IMR-90 (cell line): ENCODE measurements at regions not wholly inside any gene's neighbourhood (a gene's known extent, or its start where the extent isn't known, plus 50 kb on each side); places are given as distances from the start of the nearest gene placed in this dataset.

Experiments
- ATAC-seq: fragments of 200-7000 bp; cut with Tn5 transposase; 2 replicates; pipeline ENCODE4 v1.9.1; 2020; ENCODE audit warnings: low read depth, mild to moderate bottlenecking, moderate library complexity
- BruUV-seq: library from RNA; stranded (reverse); fragments of 400-500 nt; replicated peaks from 2 replicates; lab custom pipeline; 2021; lab: Mats Ljungman, UMichigan
- CTCF ChIA-PET: fragments of 300-600 bp; formaldehyde crosslinking; extraction: SDS; loops from one replicate; lab custom pipeline; 2021; ENCODE audit warnings: antibody characterized with exemption; lab: Yijun Ruan, JAX
- POLR2A ChIA-PET: fragments of 300-600 bp; sonication (Branson Sonifier 250); formaldehyde crosslinking; loops from one replicate; lab custom pipeline; 2022; ENCODE audit warnings: antibody characterized with exemption; ENCODE audit not compliant: unreplicated experiment; lab: Charles Lee
- DNase-seq: peaks from one replicate; pipeline ENCODE4 v3.0.0; 2013
- H2AFZ ChIP-seq: replicated peaks from 2 replicates; pipeline ENCODE3; 2013; ENCODE audit warnings: low read length, mild to moderate bottlenecking; ENCODE audit not compliant: poor library complexity
- H2AK5ac ChIP-seq: 2 replicates; pipeline ENCODE4 v1.6.1; 2013; ENCODE audit warnings: low read depth, low read length, inconsistent platforms
- H2AK9ac ChIP-seq: replicated peaks from 2 replicates; pipeline ENCODE3; 2013; ENCODE audit warnings: mild to moderate bottlenecking, low read depth, low read length, moderate library complexity; ENCODE audit not compliant: poor library complexity
- H2BK120ac ChIP-seq: 2 replicates; pipeline ENCODE4 v1.6.1; 2013; ENCODE audit warnings: low read depth, low read length, inconsistent platforms
- H2BK15ac ChIP-seq: 3 replicates; pipeline ENCODE4 v1.6.1; 2013; ENCODE audit warnings: low read depth, low read length, inconsistent platforms
- H2BK20ac ChIP-seq: 2 replicates; pipeline ENCODE4 v1.6.1; 2013; ENCODE audit warnings: low read depth, mild to moderate bottlenecking, inconsistent platforms, low read length, moderate library complexity
- H2BK5ac ChIP-seq: 2 replicates; pipeline ENCODE4 v1.6.1; 2013; ENCODE audit warnings: mild to moderate bottlenecking, low read depth, low read length, inconsistent platforms; ENCODE audit not compliant: poor library complexity, severe bottlenecking
- H3K14ac ChIP-seq: replicated peaks from 2 replicates; pipeline ENCODE4 v1.6.1; 2013; ENCODE audit warnings: low read depth, low read length, inconsistent platforms
- H3K18ac ChIP-seq: 2 replicates; pipeline ENCODE4 v1.6.1; 2013; ENCODE audit warnings: low read depth, low read length, control low read depth
- H3K23ac ChIP-seq: 2 replicates; pipeline ENCODE4 v1.6.1; 2013; ENCODE audit warnings: low read depth, low read length, inconsistent platforms
- H3K27ac ChIP-seq: 2 replicates; pipeline ENCODE4 v1.5.1; 2013; ENCODE audit warnings: mild to moderate bottlenecking, control low read depth, low read length; ENCODE audit not compliant: insufficient read depth
- H3K27me3 ChIP-seq: 2 replicates; pipeline ENCODE4 v1.6.1; 2013; ENCODE audit warnings: low read length; ENCODE audit not compliant: control insufficient read depth, insufficient read depth
- H3K36me3 ChIP-seq: 2 replicates; pipeline ENCODE4 v1.6.1; 2013; ENCODE audit warnings: low read length, mixed read lengths; ENCODE audit not compliant: control insufficient read depth, insufficient read depth
- H3K4ac ChIP-seq: 2 replicates; pipeline ENCODE4 v1.6.1; 2013; ENCODE audit warnings: low read depth, low read length, inconsistent platforms
- H3K4me1 ChIP-seq: 2 replicates; pipeline ENCODE4 v1.6.1; 2013; ENCODE audit warnings: low read length, mixed read lengths; ENCODE audit not compliant: control insufficient read depth, insufficient read depth
- H3K4me2 ChIP-seq: 2 replicates; pipeline ENCODE4 v1.6.1; 2013; ENCODE audit warnings: low read depth, mild to moderate bottlenecking, control low read depth, low read length, moderate library complexity
- H3K4me3 ChIP-seq: 2 replicates; pipeline ENCODE4 v1.5.1; 2013; ENCODE audit warnings: low read depth, mild to moderate bottlenecking, control low read depth, low read length, moderate library complexity; ENCODE audit not compliant: insufficient read depth
- H3K56ac ChIP-seq: 2 replicates; pipeline ENCODE4 v1.6.1; 2013; ENCODE audit warnings: low read length, inconsistent platforms; ENCODE audit not compliant: insufficient read depth; ENCODE audit errors: extremely low read depth
- H3K79me1 ChIP-seq, 2 experiments: 2 replicates each; pipeline ENCODE4 v1.6.1; 2013; ENCODE audit warnings: low read length in 2 of 2, inconsistent platforms in 1 of 2, low read depth in 1 of 2
- H3K9ac ChIP-seq: 2 replicates; pipeline ENCODE4 v1.6.1; 2013; ENCODE audit warnings: low read depth, low read length, control low read depth
- H3K9me1 ChIP-seq: 2 replicates; pipeline ENCODE4 v1.6.1; 2013; ENCODE audit warnings: low read length, inconsistent platforms; ENCODE audit not compliant: insufficient read depth
- H3K9me3 ChIP-seq: 2 replicates; pipeline ENCODE4 v1.6.1; 2013; ENCODE audit warnings: low read length; ENCODE audit not compliant: control insufficient read depth, insufficient read depth
- H4K20me1 ChIP-seq: 2 replicates; pipeline ENCODE4 v1.6.1; 2013; ENCODE audit warnings: low read length, inconsistent platforms; ENCODE audit not compliant: insufficient read depth
- H4K5ac ChIP-seq: 2 replicates; pipeline ENCODE4 v1.6.1; 2013; ENCODE audit warnings: mild to moderate bottlenecking, low read depth, low read length, control low read depth
- H4K8ac ChIP-seq, 2 experiments: 2 replicates each; pipeline ENCODE4 v1.6.1; 2013; ENCODE audit warnings: low read depth in 2 of 2, low read length in 2 of 2, control low read depth in 1 of 2, inconsistent platforms in 1 of 2
- H4K91ac ChIP-seq: 2 replicates; pipeline ENCODE4 v1.6.1; 2013; ENCODE audit warnings: low read depth, low read length, inconsistent platforms; ENCODE audit not compliant: insufficient read depth
- CEBPB ChIP-seq: IDR thresholded peaks from 2 replicates; pipeline ENCODE4 v1.6.1; 2012; ENCODE audit warnings: low read depth, low read length, improper control_type of control experiment
- CHD1 ChIP-seq: IDR thresholded peaks from 2 replicates; pipeline ENCODE4 v1.6.1; 2012; ENCODE audit warnings: low read depth, low read length, improper control_type of control experiment
- ELK1 ChIP-seq: fragments of 150-350 bp; IDR thresholded peaks from 2 replicates; pipeline ENCODE4 v1.6.1; 2016; ENCODE audit warnings: low read depth, mild to moderate bottlenecking, low read length, moderate library complexity, borderline replicate concordance
- FOS ChIP-seq: fragments of 150-350 bp; IDR thresholded peaks from 2 replicates; pipeline ENCODE4 v1.6.1; 2016; ENCODE audit warnings: low read depth, low read length
- MAFK ChIP-seq: IDR thresholded peaks from 2 replicates; pipeline ENCODE4 v1.6.1; 2012; ENCODE audit warnings: low read depth, low read length, improper control_type of control experiment
- MAZ ChIP-seq: IDR thresholded peaks from 2 replicates; pipeline ENCODE4 v1.6.1; 2012; ENCODE audit warnings: low read depth, mild to moderate bottlenecking, low read length, improper control_type of control experiment, moderate library complexity, borderline replicate concordance
- MXI1 ChIP-seq: IDR thresholded peaks from 2 replicates; pipeline ENCODE4 v1.6.1; 2012; ENCODE audit warnings: low read depth, mild to moderate bottlenecking, low read length, moderate library complexity, borderline replicate concordance
- NFE2L2 ChIP-seq: fragments of 150-350 bp; IDR thresholded peaks from 2 replicates; pipeline ENCODE4 v1.6.1; 2016; ENCODE audit warnings: low read depth, mild to moderate bottlenecking, low read length
- POLR2A ChIP-seq: IDR thresholded peaks from 2 replicates; pipeline ENCODE4 v1.6.1; 2012; ENCODE audit warnings: mild to moderate bottlenecking, low read depth, low read length
- RAD21 ChIP-seq: IDR thresholded peaks from 2 replicates; pipeline ENCODE4 v1.6.1; 2012; ENCODE audit warnings: low read length, improper control_type of control experiment
- RCOR1 ChIP-seq: IDR thresholded peaks from 2 replicates; pipeline ENCODE4 v1.6.1; 2012; ENCODE audit warnings: mild to moderate bottlenecking, low read length, improper control_type of control experiment; ENCODE audit not compliant: insufficient replicate concordance
- SMC3 ChIP-seq: fragments of 150-350 bp; IDR thresholded peaks from 2 replicates; pipeline ENCODE4 v1.6.1; 2016; ENCODE audit warnings: low read depth, mild to moderate bottlenecking, antibody characterized with exemption, low read length, moderate library complexity
- USF2 ChIP-seq: fragments of 150-350 bp; IDR thresholded peaks from 2 replicates; pipeline ENCODE4 v1.6.1; 2017; ENCODE audit warnings: mild to moderate bottlenecking, antibody characterized with exemption, low read length, low read depth
- WGBS, 2 experiments: methylation state at CpG; one replicate each; pipeline versions ENCODE4 v1.1.5 to v1.1.7; 2013; ENCODE audit warnings: missing lambda C conversion rate in 2 of 2; ENCODE audit not compliant: insufficient read length in 1 of 2; ENCODE audit errors: extremely low coverage in 2 of 2; 5-methylcytosine and 5-hydroxymethylcytosine counted together
- dilution Hi-C: fragments of 300-500 bp; cut with HindIII; formaldehyde crosslinking; loops from one replicate; pipeline ENCODE4 v1.14.3; 2018; ENCODE audit warnings: low sequenced_read_pairs; ENCODE audit not compliant: unreplicated experiment
- in situ Hi-C: fragments of 300-500 bp; cut with MboI; formaldehyde crosslinking; loops from 3 replicates; pipeline ENCODE4 v1.14.3; 2019; ENCODE audit warnings: low sequenced_read_pairs, inconsistent platforms, mixed read lengths
- intact Hi-C: fragments of 100-400 bp; cut with micrococcal nuclease; formaldehyde crosslinking; loops from 2 replicates; pipeline ENCODE4 v1.10.0; 2022
- TF ChIP-seq, protein P1 (sequence below): conservative IDR thresholded peaks from 2 replicates; pipeline ENCODE4 v1.5.1; 2012; ENCODE audit warnings: mild to moderate bottlenecking, low read depth, low read length, improper control_type of control experiment

GRCh38 chr5:82912462-82912861 lies 164.7 kb downstream of the TMEM167A start:
- BruUV-seq, result no TSS peak
- DNase-seq (no peak), ATAC-seq (no peak)
- no peaks in the 10 kb centered on the region for H4K20me1 ChIP-seq
- no peaks in the 10 kb centered on the region for H3K4me1 ChIP-seq
- intact Hi-C loops, result no loop called here
- H4K91ac ChIP-seq, result no peak overlapping the region
- WGBS, 2 experiments, result no CpG with 5 or more reads among the region's 5 CpGs
- no peaks in the 10 kb centered on the region for H3K79me1 ChIP-seq
- H2BK120ac ChIP-seq, result no peak overlapping the region
- no peak overlapping the region for H2BK15ac ChIP-seq
- H3K4me3 ChIP-seq, result no peak overlapping the region
- H4K8ac ChIP-seq, result no peak overlapping the region
- POLR2A ChIA-PET, result no interaction called here
- dilution Hi-C loops, result no loop called here
- no peak overlapping the region for H2BK20ac ChIP-seq
- no peak overlapping the region for H3K23ac ChIP-seq
- no peak overlapping the region for H3K56ac ChIP-seq
- H2BK5ac ChIP-seq, result no peak overlapping the region
- H2AK9ac ChIP-seq, result no peak overlapping the region
- TF ChIP-seq MAFK (no peak), RAD21 (no peak), MXI1 (no peak), ELK1 (no peak), MAZ (no peak), POLR2A (no peak), FOS (no peak), SMC3 (no peak), NFE2L2 (no peak), USF2 (no peak), CEBPB (no peak), RCOR1 (no peak), CHD1 (no peak)
- TF ChIP-seq, protein P1, sequence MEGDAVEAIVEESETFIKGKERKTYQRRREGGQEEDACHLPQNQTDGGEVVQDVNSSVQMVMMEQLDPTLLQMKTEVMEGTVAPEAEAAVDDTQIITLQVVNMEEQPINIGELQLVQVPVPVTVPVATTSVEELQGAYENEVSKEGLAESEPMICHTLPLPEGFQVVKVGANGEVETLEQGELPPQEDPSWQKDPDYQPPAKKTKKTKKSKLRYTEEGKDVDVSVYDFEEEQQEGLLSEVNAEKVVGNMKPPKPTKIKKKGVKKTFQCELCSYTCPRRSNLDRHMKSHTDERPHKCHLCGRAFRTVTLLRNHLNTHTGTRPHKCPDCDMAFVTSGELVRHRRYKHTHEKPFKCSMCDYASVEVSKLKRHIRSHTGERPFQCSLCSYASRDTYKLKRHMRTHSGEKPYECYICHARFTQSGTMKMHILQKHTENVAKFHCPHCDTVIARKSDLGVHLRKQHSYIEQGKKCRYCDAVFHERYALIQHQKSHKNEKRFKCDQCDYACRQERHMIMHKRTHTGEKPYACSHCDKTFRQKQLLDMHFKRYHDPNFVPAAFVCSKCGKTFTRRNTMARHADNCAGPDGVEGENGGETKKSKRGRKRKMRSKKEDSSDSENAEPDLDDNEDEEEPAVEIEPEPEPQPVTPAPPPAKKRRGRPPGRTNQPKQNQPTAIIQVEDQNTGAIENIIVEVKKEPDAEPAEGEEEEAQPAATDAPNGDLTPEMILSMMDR, result no peak
- H3K14ac ChIP-seq, result no peak overlapping the region
- H3K36me3 ChIP-seq, result no peaks in the 10 kb centered on the region
- H3K9me3 ChIP-seq, result peaks cover 3% of the 10 kb centered on the region; the same call in 1 of the 2 replicates
- H3K9ac ChIP-seq, result no peak overlapping the region
- no peak overlapping the region for H3K4me2 ChIP-seq
- H3K9me1 ChIP-seq, result no peaks in the 10 kb centered on the region
- no peak overlapping the region for H4K5ac ChIP-seq
- no peak overlapping the region for H2AK5ac ChIP-seq
- no peaks in the 10 kb centered on the region for H3K27me3 ChIP-seq
- no peak overlapping the region for H2AFZ ChIP-seq
- H3K27ac ChIP-seq, result no peak overlapping the region
- in situ Hi-C loops, result no loop called here
- no peak overlapping the region for H3K4ac ChIP-seq
- no peak overlapping the region for H3K18ac ChIP-seq
- CTCF ChIA-PET, result no interaction called here
